22Rv1 (cell line): ENCODE measurements at regions not wholly inside any gene's neighbourhood (a gene's known extent, or its start where the extent isn't known, plus 50 kb on each side); places are given as distances from the start of the nearest gene placed in this dataset.

Experiments
- H3K27ac ChIP-seq: fragments of 450-650 bp; 2 replicates; pipeline ENCODE4 v1.5.1; 2017
- CTCF ChIP-seq: fragments of 450-650 bp; IDR thresholded peaks from 2 replicates; pipeline ENCODE4 v1.5.1; 2017; ENCODE audit warnings: mild to moderate bottlenecking
- ZFX ChIP-seq: fragments of 450-650 bp; IDR thresholded peaks from 2 replicates; pipeline ENCODE4 v1.6.1; 2017; ENCODE audit warnings: antibody characterized with exemption, borderline replicate concordance

GRCh38 chr15:38059665-38060064 lies 125.2 kb downstream of the TMCO5A start:
- no peak overlapping the region for H3K27ac ChIP-seq
- no peak for TF ChIP-seq ZFX
- TF ChIP-seq CTCF = no peak

GRCh38 chr15:38061856-38062649 lies 127.6 kb downstream of the TMCO5A start:
- no peak overlapping the region for H3K27ac ChIP-seq

GRCh38 chr15:38062696-38063095 lies 128.3 kb downstream of the TMCO5A start:
- TF ChIP-seq ZFX (no peak), CTCF (no peak)
- no peak overlapping the region for H3K27ac ChIP-seq

More at GRCh38 chr15:38061856-38062649, 127.6 kb downstream of the TMCO5A start:
- no peak for TF ChIP-seq ZFX
- no peak for TF ChIP-seq CTCF

GRCh38 chr15:38065721-38066345 lies 131.4 kb downstream of the TMCO5A start:
- H3K27ac ChIP-seq = no peak overlapping the region
- TF ChIP-seq CTCF = no peak
- no peak for TF ChIP-seq ZFX

DNA sequence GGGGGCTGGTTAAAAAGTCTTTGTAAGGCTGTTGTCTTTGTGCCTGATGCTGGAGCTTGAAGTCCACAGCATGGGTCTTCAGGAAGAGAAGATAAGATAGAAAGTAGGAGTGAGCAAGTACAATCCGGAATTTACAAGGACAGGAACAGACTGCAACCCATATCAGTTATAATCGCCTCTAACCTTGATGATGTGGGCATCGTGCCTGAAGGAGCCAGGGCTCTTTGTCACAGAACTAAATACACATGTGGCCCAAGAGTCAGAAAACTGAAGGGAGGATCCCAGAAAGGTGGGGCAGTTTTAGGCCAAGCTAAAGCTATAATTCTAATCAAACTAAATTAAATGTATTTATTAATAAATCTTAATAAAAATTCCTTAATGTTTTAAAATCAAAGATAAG lies 132.2 kb downstream of the TMCO5A start:
- no peak for TF ChIP-seq ZFX
- TF ChIP-seq CTCF = no peak
- no peak overlapping the region for H3K27ac ChIP-seq

DNA sequence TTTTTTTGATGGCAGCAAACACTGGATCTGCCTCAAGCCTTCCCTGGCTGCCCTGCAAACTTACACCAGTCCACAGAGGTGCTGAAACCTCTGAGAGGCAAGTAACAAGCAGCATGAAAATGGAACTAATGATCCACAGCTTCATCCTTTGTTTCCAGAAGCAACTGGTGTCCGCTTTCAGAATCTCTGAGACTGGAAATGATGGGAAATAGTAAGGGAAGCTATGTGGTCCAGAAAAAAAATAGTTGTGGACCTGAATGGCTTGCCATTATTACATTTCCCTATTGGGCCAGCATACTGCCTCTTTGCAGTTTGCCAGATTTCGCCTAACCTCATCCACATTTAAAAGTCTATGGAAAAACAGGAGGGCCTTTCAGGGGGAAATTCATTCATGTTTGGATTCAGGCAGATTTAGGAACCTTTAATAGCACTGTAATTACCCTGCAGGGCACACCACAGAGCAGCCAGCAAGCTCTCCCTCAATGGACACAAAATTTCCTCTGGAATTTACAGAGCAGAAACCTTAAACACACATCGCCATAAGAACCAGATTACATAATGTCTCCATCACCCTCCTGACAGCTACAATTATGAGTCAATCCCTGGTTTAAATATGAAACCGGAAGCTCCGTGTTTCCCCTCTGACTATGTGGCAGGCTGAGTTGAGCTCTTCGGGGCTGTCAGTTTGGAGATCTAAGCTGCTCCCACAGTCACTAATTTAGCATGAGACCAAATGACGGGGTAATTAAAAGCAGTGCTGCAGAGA lies 134.4 kb downstream of the TMCO5A start:
- TF ChIP-seq CTCF (no peak), ZFX (no peak)
- no peak overlapping the region for H3K27ac ChIP-seq
